ENCODE measurements at regions not wholly inside any gene's neighbourhood (a gene's known extent, or its start where the extent isn't known, plus 50 kb on each side); places are given as distances from the start of the nearest gene placed in this dataset.

GRCh38 chr11:19647816-19648215, 64.8 kb upstream of the NAV2 start:
- no peak for DNase-seq
- 92% methylated on average over 1 of the region's 3 CpGs for WGBS (ENCODE audit: insufficient coverage, low lambda C conversion rate)
- no peaks in the 10 kb centered on the region for H3K9me3 ChIP-seq (ENCODE audit: control insufficient read depth, low read depth, low read length)
- no peak overlapping the region for H3K4me3 ChIP-seq (ENCODE audit: low read length)
- H3K36me3 ChIP-seq (ENCODE audit: control insufficient read depth, insufficient read depth, low read length) = no peaks in the 10 kb centered on the region
- H3K4me1 ChIP-seq (ENCODE audit: control insufficient read depth, insufficient read depth, low read length) = no peaks in the 10 kb centered on the region
- no peak overlapping the region for H3K27ac ChIP-seq (ENCODE audit: low read length)
- H3K27me3 ChIP-seq (ENCODE audit: control insufficient read depth, insufficient read depth, low read length) = no peaks in the 10 kb centered on the region

DNA sequence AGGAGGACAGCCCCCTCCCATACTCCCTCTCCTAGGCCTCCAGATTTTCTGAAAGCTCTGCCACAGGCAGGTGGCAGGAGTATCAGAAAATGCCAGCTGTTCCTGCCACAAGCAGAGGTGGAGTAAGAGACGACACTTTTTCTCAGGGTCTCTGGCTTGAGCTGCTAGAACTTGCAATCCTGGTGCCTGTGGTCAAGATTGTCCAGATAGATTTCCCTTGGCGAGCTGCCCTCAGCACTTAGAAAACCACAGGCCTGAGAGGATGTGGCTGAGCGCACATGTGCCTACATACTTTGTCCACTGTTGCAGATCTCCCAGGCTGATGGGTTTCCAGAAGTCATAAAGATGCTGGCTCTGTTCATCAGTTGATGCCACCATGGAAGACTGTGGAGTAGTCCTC, 65.7 kb upstream of the NAV2 start:
- Histone ChIP-seq H3K27ac (ENCODE audit: low read length) (no peak overlapping the region), H3K27me3 (ENCODE audit: control insufficient read depth, insufficient read depth, low read length) (no peaks in the 10 kb centered on the region), H3K9me3 (ENCODE audit: control insufficient read depth, low read depth, low read length) (no peaks in the 10 kb centered on the region), H3K4me1 (ENCODE audit: control insufficient read depth, insufficient read depth, low read length) (no peaks in the 10 kb centered on the region), H3K4me3 (ENCODE audit: low read length) (no peak overlapping the region), H3K36me3 (ENCODE audit: control insufficient read depth, insufficient read depth, low read length) (no peaks in the 10 kb centered on the region)
- no peak for DNase-seq
- no CpG with 5 or more reads among the region's 3 CpGs for WGBS (ENCODE audit: insufficient coverage, low lambda C conversion rate)

GRCh38 chr11:19646308-19646707, 66.3 kb upstream of the NAV2 start:
- DNase-seq = no peak
- H3K4me1 ChIP-seq (ENCODE audit: control insufficient read depth, insufficient read depth, low read length) = no peaks in the 10 kb centered on the region
- no peaks in the 10 kb centered on the region for H3K27me3 ChIP-seq (ENCODE audit: control insufficient read depth, insufficient read depth, low read length)
- no peak overlapping the region for H3K4me3 ChIP-seq (ENCODE audit: low read length)
- no peaks in the 10 kb centered on the region for H3K36me3 ChIP-seq (ENCODE audit: control insufficient read depth, insufficient read depth, low read length)
- H3K9me3 ChIP-seq (ENCODE audit: control insufficient read depth, low read depth, low read length) = no peaks in the 10 kb centered on the region
- H3K27ac ChIP-seq (ENCODE audit: low read length) = no peak overlapping the region
- WGBS (ENCODE audit: insufficient coverage, low lambda C conversion rate) = no CpG with 5 or more reads among the region's 1 CpG

DNA sequence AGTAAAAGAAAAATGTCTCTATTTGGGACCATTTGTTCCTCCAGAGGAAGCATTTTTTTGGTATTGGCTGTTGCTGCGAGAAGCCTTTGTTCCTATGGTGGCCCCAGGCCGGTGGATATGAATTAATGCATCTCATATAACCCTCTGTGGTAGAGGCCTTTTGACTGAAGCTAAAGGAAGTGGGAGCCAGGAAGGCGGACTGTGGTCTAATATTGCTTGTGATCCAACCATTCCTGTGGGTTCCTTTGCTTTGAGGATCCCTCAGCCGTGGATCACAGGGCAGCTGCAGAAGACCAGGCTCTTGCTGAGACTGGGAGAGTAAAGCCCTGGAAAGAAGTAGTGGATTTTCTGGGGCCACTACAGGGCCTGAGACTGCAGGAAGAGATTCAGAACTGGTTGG, 68.3 kb upstream of the NAV2 start:
- no peak for DNase-seq

DNA sequence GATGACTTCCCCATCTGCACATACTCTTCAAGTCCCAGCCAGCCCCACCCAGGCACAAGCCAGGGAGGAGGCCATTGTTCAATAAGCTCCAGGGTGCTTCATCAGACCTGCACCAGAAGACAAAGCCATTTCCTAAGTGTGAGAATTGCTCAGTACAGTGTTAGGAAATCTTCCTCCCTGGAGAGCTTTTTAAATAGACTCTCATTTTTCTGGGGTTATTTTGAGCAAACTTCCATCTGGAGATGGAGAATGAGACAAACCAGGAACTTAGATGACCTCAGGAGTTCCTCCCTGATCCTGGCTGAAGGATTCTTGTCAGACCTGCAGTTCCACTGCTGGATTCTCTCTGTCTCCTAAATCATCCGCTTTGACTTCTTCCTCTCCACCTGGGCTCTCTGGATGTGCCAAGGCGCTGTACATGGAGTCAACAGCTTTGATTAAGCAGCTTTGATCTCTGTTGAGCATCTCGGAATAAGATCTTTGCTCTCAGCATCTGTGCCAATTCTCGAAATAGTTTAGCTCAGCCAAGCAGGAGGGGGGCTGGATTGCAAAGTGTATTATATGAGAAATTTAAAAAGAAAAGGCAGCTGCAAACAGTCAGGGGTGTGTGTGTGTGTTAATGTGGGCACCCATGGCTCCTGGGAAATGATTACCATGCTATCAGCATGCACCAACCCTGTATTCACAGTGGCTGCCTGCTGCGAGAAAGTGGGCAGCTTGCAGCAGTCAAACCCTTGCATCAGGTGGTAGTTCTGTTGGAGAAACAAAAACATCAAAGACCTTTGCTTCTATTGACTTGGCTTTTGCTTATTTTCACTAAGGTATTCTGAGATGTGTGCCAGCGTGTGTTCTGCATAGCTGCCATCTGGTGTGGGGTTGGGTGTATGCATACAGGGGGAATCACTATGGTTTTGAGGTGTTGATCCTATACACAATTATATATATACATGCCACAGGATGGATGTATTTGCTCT, 70.2 kb upstream of the NAV2 start:
- no peak for DNase-seq
- H3K36me3 ChIP-seq (ENCODE audit: control insufficient read depth, insufficient read depth, low read length) = no peaks in the 10 kb centered on the region
- H3K27ac ChIP-seq (ENCODE audit: low read length) = no peak overlapping the region
- WGBS (ENCODE audit: insufficient coverage, low lambda C conversion rate) = no CpG with 5 or more reads among the region's 6 CpGs
- no peaks in the 10 kb centered on the region for H3K9me3 ChIP-seq (ENCODE audit: control insufficient read depth, low read depth, low read length)
- H3K4me3 ChIP-seq (ENCODE audit: low read length) = no peak overlapping the region
- no peaks in the 10 kb centered on the region for H3K4me1 ChIP-seq (ENCODE audit: control insufficient read depth, insufficient read depth, low read length)
- H3K27me3 ChIP-seq (ENCODE audit: control insufficient read depth, insufficient read depth, low read length) = peaks cover 6% of the 10 kb centered on the region

More for the DNA sequence above, 68.3 kb upstream of the NAV2 start:
- no CpG with 5 or more reads among the region's 4 CpGs for WGBS (ENCODE audit: insufficient coverage, low lambda C conversion rate)
- no peaks in the 10 kb centered on the region for H3K9me3 ChIP-seq (ENCODE audit: control insufficient read depth, low read depth, low read length)
- H3K4me1 ChIP-seq (ENCODE audit: control insufficient read depth, insufficient read depth, low read length) = no peaks in the 10 kb centered on the region
- H3K27me3 ChIP-seq (ENCODE audit: control insufficient read depth, insufficient read depth, low read length) = peaks cover 6% of the 10 kb centered on the region
- no peak overlapping the region for H3K27ac ChIP-seq (ENCODE audit: low read length)
- H3K4me3 ChIP-seq (ENCODE audit: low read length) = no peak overlapping the region
- no peaks in the 10 kb centered on the region for H3K36me3 ChIP-seq (ENCODE audit: control insufficient read depth, insufficient read depth, low read length)

DNA sequence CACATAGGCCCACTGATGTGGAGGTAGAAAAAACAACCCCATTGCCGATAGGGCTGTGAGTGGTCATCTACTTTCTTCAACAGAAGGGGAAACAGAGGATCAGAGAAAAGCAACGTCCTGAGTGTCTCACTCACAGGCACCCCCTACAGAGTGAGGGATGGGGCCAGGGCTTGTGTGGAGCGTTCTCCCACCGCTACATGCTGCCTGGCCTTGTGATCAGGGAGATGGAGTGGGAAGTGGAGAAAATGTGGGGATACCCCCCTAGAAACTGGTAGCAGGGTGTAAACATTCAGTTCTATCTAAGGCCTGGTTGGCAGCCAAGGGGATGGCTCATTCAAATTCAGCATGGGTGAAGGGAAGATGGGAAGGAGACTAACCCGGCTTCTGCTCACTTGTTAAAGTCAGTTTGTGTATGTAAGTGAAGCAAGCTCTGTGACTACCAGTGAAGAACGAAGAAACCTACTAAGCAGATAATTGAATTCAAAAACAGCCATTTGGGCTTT, 73.0 kb upstream of the NAV2 start:
- no CpG with 5 or more reads among the region's 6 CpGs for WGBS (ENCODE audit: insufficient coverage, low lambda C conversion rate)
- H3K36me3 ChIP-seq (ENCODE audit: control insufficient read depth, insufficient read depth, low read length) = no peaks in the 10 kb centered on the region
- peaks cover 6% of the 10 kb centered on the region for H3K27me3 ChIP-seq (ENCODE audit: control insufficient read depth, insufficient read depth, low read length)
- no peaks in the 10 kb centered on the region for H3K9me3 ChIP-seq (ENCODE audit: control insufficient read depth, low read depth, low read length)
- H3K27ac ChIP-seq (ENCODE audit: low read length) = no peak overlapping the region
- no peak overlapping the region for H3K4me3 ChIP-seq (ENCODE audit: low read length)
- H3K4me1 ChIP-seq (ENCODE audit: control insufficient read depth, insufficient read depth, low read length) = no peaks in the 10 kb centered on the region
- no peak for DNase-seq

- WGBS (ENCODE audit: insufficient coverage, low lambda C conversion rate) = 80% methylated on average over 1 of the region's 3 CpGs
- Histone ChIP-seq H3K4me1 (ENCODE audit: control insufficient read depth, insufficient read depth, low read length) (no peaks in the 10 kb centered on the region), H3K4me3 (ENCODE audit: low read length) (no peak overlapping the region), H3K27ac (ENCODE audit: low read length) (no peak overlapping the region), H3K36me3 (ENCODE audit: control insufficient read depth, insufficient read depth, low read length) (no peaks in the 10 kb centered on the region), H3K9me3 (ENCODE audit: control insufficient read depth, low read depth, low read length) (no peaks in the 10 kb centered on the region), H3K27me3 (ENCODE audit: control insufficient read depth, insufficient read depth, low read length) (peaks cover 2% of the 10 kb centered on the region)
- no peak for DNase-seq
These were observed 77.3 kb upstream of the NAV2 start for GRCh38 chr11:19635332-19635731.

- no peaks in the 10 kb centered on the region for H3K9me3 ChIP-seq (ENCODE audit: control insufficient read depth, low read depth, low read length)
- no peak for DNase-seq
- no peak overlapping the region for H3K4me3 ChIP-seq (ENCODE audit: low read length)
- WGBS (ENCODE audit: insufficient coverage, low lambda C conversion rate) = no CpG with 5 or more reads among the region's 7 CpGs
- H3K27ac ChIP-seq (ENCODE audit: low read length) = no peak overlapping the region
- no peaks in the 10 kb centered on the region for H3K4me1 ChIP-seq (ENCODE audit: control insufficient read depth, insufficient read depth, low read length)
- no peaks in the 10 kb centered on the region for H3K27me3 ChIP-seq (ENCODE audit: control insufficient read depth, insufficient read depth, low read length)
- no peaks in the 10 kb centered on the region for H3K36me3 ChIP-seq (ENCODE audit: control insufficient read depth, insufficient read depth, low read length)
These were observed 79.4 kb upstream of the NAV2 start for GRCh38 chr11:19633276-19633675.

- no peaks in the 10 kb centered on the region for H3K27me3 ChIP-seq (ENCODE audit: control insufficient read depth, insufficient read depth, low read length)
- 60% methylated on average over 3 of the region's 3 CpGs for WGBS (ENCODE audit: insufficient coverage, low lambda C conversion rate)
These were observed 80.2 kb upstream of the NAV2 start for GRCh38 chr11:19632499-19632834.

DNA sequence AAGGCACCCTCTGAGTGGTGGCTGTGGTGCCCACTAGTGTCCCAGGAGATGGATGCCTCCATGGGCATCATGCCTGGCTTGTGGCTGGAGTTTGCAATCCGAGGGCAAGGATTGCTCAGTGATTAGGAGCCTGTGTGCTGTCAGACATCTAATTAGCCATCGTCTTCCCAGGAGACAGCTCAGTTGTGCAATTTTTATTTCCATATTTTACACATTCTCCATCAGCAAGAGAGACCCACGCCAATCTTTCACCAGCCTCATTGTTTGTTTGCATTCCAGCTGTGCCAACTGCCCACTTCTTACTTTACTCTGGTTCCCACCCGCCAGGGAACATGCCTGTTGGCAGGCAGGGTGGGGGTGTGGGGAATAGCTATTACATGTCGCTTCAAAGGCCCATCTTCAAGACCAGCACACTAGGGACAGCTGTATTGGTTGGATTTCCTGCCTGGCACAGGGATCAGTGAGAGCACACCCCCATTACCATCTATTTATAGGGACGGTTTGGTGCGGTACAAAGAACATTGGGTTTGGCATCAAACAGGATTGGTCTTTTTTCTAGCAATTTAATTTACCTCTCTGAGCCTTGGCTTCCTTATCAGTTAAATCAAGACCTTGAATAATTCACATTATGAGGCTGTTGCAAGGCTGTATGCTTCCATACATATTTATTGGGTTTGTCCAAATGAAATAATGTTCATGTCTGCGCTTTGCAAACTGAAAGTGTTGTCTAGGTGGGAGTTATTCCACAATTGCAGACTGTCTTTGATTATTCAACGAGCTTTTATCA, 80.7 kb upstream of the NAV2 start:
- Histone ChIP-seq H3K4me1 (ENCODE audit: control insufficient read depth, insufficient read depth, low read length) (no peaks in the 10 kb centered on the region), H3K9me3 (ENCODE audit: control insufficient read depth, low read depth, low read length) (no peaks in the 10 kb centered on the region), H3K27me3 (ENCODE audit: control insufficient read depth, insufficient read depth, low read length) (no peaks in the 10 kb centered on the region), H3K36me3 (ENCODE audit: control insufficient read depth, insufficient read depth, low read length) (no peaks in the 10 kb centered on the region), H3K4me3 (ENCODE audit: low read length) (no peak overlapping the region), H3K27ac (ENCODE audit: low read length) (no peak overlapping the region)
- no CpG with 5 or more reads among the region's 9 CpGs for WGBS (ENCODE audit: insufficient coverage, low lambda C conversion rate)
- no peak for DNase-seq

More at GRCh38 chr11:19632499-19632834, 80.2 kb upstream of the NAV2 start:
- DNase-seq = no peak
- H3K9me3 ChIP-seq (ENCODE audit: control insufficient read depth, low read depth, low read length) = no peaks in the 10 kb centered on the region
- no peaks in the 10 kb centered on the region for H3K36me3 ChIP-seq (ENCODE audit: control insufficient read depth, insufficient read depth, low read length)
- H3K4me3 ChIP-seq (ENCODE audit: low read length) = no peak overlapping the region
- no peaks in the 10 kb centered on the region for H3K4me1 ChIP-seq (ENCODE audit: control insufficient read depth, insufficient read depth, low read length)
- H3K27ac ChIP-seq (ENCODE audit: low read length) = no peak overlapping the region

All from large intestine (tissue), 3 donors.